Kidney epithelial cell (primary cell): ENCODE measurements at regions not wholly inside any gene's neighbourhood (a gene's known extent, or its start where the extent isn't known, plus 50 kb on each side); places are given as distances from the start of the nearest gene placed in this dataset.

Source experiments
- DNase-seq: peaks from one replicate; pipeline ENCODE4 v3.0.0-alpha.2; 2010; ENCODE audit warnings: low read depth
- H3K27me3 ChIP-seq: 2 replicates; pipeline ENCODE4 v1.6.0; 2011; ENCODE audit warnings: low read length; ENCODE audit not compliant: control insufficient read depth, insufficient read depth
- H3K36me3 ChIP-seq: 2 replicates; pipeline ENCODE4 v1.5.1; 2011; ENCODE audit warnings: low read length; ENCODE audit not compliant: control insufficient read depth, insufficient read depth
- H3K4me3 ChIP-seq: 2 replicates; pipeline ENCODE4 v1.5.1; 2011; ENCODE audit warnings: low read depth, mild to moderate bottlenecking, control low read depth, low read length
- CTCF ChIP-seq: IDR thresholded peaks from 2 replicates; pipeline ENCODE4 v1.5.1; 2011; ENCODE audit warnings: mild to moderate bottlenecking, moderate library complexity, low read length, control low read depth, inconsistent platforms; ENCODE audit not compliant: insufficient read depth, poor library complexity, severe bottlenecking

- TF ChIP-seq CTCF, result no peak
- no peak overlapping the region for H3K4me3 ChIP-seq
- H3K36me3 ChIP-seq, result no peaks in the 10 kb centered on the region
- H3K27me3 ChIP-seq, result no peaks in the 10 kb centered on the region
- no peak for DNase-seq
Measured at GRCh38 chr10:111221682-111222480, 145.1 kb downstream of the ADRA2A start.

GRCh38 chr10:111222961-111223360 is 146.1 kb downstream of the ADRA2A start:
- no peak overlapping the region for H3K4me3 ChIP-seq
- TF ChIP-seq CTCF, result no peak
- no peaks in the 10 kb centered on the region for H3K36me3 ChIP-seq
- no peak for DNase-seq
- no peaks in the 10 kb centered on the region for H3K27me3 ChIP-seq

GRCh38 chr10:111231779-111232178 is 154.9 kb downstream of the ADRA2A start:
- Histone ChIP-seq H3K27me3 (no peaks in the 10 kb centered on the region), H3K4me3 (no peak overlapping the region), H3K36me3 (no peaks in the 10 kb centered on the region)
- no peak for TF ChIP-seq CTCF
- DNase-seq, result no peak

- no peaks in the 10 kb centered on the region for H3K27me3 ChIP-seq
- no peak for DNase-seq
- no peaks in the 10 kb centered on the region for H3K36me3 ChIP-seq
- no peak overlapping the region for H3K4me3 ChIP-seq
- no peak for TF ChIP-seq CTCF
Measured at GRCh38 chr10:111233439-111233838, 156.6 kb downstream of the ADRA2A start.

- Histone ChIP-seq H3K4me3 (no peak overlapping the region), H3K36me3 (no peaks in the 10 kb centered on the region), H3K27me3 (no peaks in the 10 kb centered on the region)
- no peak for TF ChIP-seq CTCF
- DNase-seq, result no peak
Measured at GRCh38 chr10:111234234-111234913, 157.5 kb downstream of the ADRA2A start.
